DOHH2 (cell line): ENCODE measurements at regions not wholly inside any gene's neighbourhood (a gene's known extent, or its start where the extent isn't known, plus 50 kb on each side); places are given as distances from the start of the nearest gene placed in this dataset.

Source experiments
- H3F3A ChIP-seq: fragments of 200-600 bp; sonication (generic), shearing (Covaris generic); 2 replicates; pipeline ENCODE4 v1.6.0; 2016; ENCODE audit warnings: antibody characterized with exemption, mild to moderate bottlenecking; ENCODE audit not compliant: control insufficient read depth, insufficient read depth
- H3K27ac ChIP-seq: fragments of 200-600 bp; sonication (generic); 2 replicates; pipeline ENCODE4 v1.5.1; 2014; ENCODE audit warnings: low read depth, mild to moderate bottlenecking, low read length, moderate library complexity
- H3K27me3 ChIP-seq: fragments of 200-600 bp; sonication (generic); 2 replicates; pipeline ENCODE4 v1.6.1; 2014; ENCODE audit warnings: mild to moderate bottlenecking, low read length, mixed read lengths; ENCODE audit not compliant: control insufficient read depth
- H3K36me3 ChIP-seq: fragments of 200-600 bp; sonication (generic); 2 replicates; pipeline ENCODE4 v1.6.1; 2014; ENCODE audit warnings: mild to moderate bottlenecking, low read length, moderate library complexity, mixed read lengths; ENCODE audit not compliant: control insufficient read depth
- H3K4me1 ChIP-seq: fragments of 200-600 bp; sonication (generic); 2 replicates; pipeline ENCODE4 v1.6.1; 2014; ENCODE audit warnings: mild to moderate bottlenecking, low read length, mixed read lengths; ENCODE audit not compliant: control insufficient read depth
- H3K4me2 ChIP-seq: fragments of 200-600 bp; sonication (generic); 2 replicates; pipeline ENCODE4 v1.6.0; 2014; ENCODE audit warnings: mild to moderate bottlenecking, low read length, moderate library complexity
- H3K4me3 ChIP-seq: fragments of 200-600 bp; sonication (generic); 2 replicates; pipeline ENCODE4 v1.5.1; 2014; ENCODE audit warnings: mild to moderate bottlenecking, low read length, mixed read lengths
- H3K79me2 ChIP-seq: fragments of 200-600 bp; sonication (generic); 2 replicates; pipeline ENCODE4 v1.6.1; 2014; ENCODE audit warnings: mild to moderate bottlenecking, low read length, mixed read lengths; ENCODE audit not compliant: control insufficient read depth
- H3K9me2 ChIP-seq: fragments of 200-600 bp; sonication (generic); replicated peaks from 2 replicates; pipeline ENCODE4 v1.6.1; 2014; ENCODE audit warnings: mild to moderate bottlenecking, low read length, mixed read lengths; ENCODE audit not compliant: control insufficient read depth
- H3K9me3 ChIP-seq: fragments of 200-600 bp; sonication (generic); 2 replicates; pipeline ENCODE4 v1.6.1; 2014; ENCODE audit warnings: antibody characterized with exemption, low read length, mixed read lengths; ENCODE audit not compliant: control insufficient read depth, insufficient read depth
- H4K20me1 ChIP-seq: fragments of 200-600 bp; sonication (generic); 2 replicates; pipeline ENCODE4 v1.6.0; 2014; ENCODE audit warnings: low read depth, mild to moderate bottlenecking, antibody characterized with exemption, low read length, moderate library complexity; ENCODE audit not compliant: control insufficient read depth, insufficient read depth
- CTCF ChIP-seq: fragments of 200-600 bp; sonication (generic); IDR thresholded peaks from one replicate; pipeline ENCODE4 v1.5.1; 2014; ENCODE audit warnings: antibody characterized with exemption, mild to moderate bottlenecking, low read depth, low read length; ENCODE audit not compliant: poor library complexity, severe bottlenecking
- EZH2phosphoT487 ChIP-seq: fragments of 200-600 bp; sonication (generic); IDR thresholded peaks from 2 replicates; pipeline ENCODE4 v1.6.1; 2017; ENCODE audit warnings: borderline replicate concordance, mild to moderate bottlenecking, antibody characterized with exemption, low read length, moderate library complexity, mixed read lengths

GRCh38 chr5:54653956-54654614 lies 136.5 kb downstream of the SNX18 start:
- H3K36me3 ChIP-seq = no peaks in the 10 kb centered on the region
- no peaks in the 10 kb centered on the region for H3K27me3 ChIP-seq
- H3F3A ChIP-seq = no peaks in the 10 kb centered on the region
- no peak overlapping the region for H3K27ac ChIP-seq
- no peaks in the 10 kb centered on the region for H3K4me1 ChIP-seq
- H4K20me1 ChIP-seq = no peaks in the 10 kb centered on the region
- no peak overlapping the region for H3K4me3 ChIP-seq
- H3K79me2 ChIP-seq = no peaks in the 10 kb centered on the region
- no peaks in the 10 kb centered on the region for H3K9me3 ChIP-seq
- H3K4me2 ChIP-seq = no peak overlapping the region
- TF ChIP-seq EZH2phosphoT487 (no peak), CTCF (no peak)
- H3K9me2 ChIP-seq = no peaks in the 10 kb centered on the region

GRCh38 chr5:54651482-54652076 lies 134.0 kb downstream of the SNX18 start:
- H3K4me2 ChIP-seq = no peak overlapping the region
- H3K27ac ChIP-seq = no peak overlapping the region

GRCh38 chr5:54649041-54649504 lies 131.5 kb downstream of the SNX18 start:
- no peak overlapping the region for H3K4me2 ChIP-seq

More at GRCh38 chr5:54651482-54652076, 134.0 kb downstream of the SNX18 start:
- Histone ChIP-seq H4K20me1 (no peaks in the 10 kb centered on the region), H3K36me3 (peaks cover 2% of the 10 kb centered on the region; the same call in 1 of the 2 replicates), H3K4me3 (no peak overlapping the region), H3K9me3 (0 out of 2 replicates have a peak, but pooled peaks cover 3% of the 10 kb centered on the region), H3K79me2 (no peaks in the 10 kb centered on the region), H3F3A (no peaks in the 10 kb centered on the region), H3K9me2 (no peaks in the 10 kb centered on the region), H3K4me1 (peaks cover 9% of the 10 kb centered on the region), H3K27me3 (no peaks in the 10 kb centered on the region)
- TF ChIP-seq EZH2phosphoT487 (no peak), CTCF (no peak)

More at GRCh38 chr5:54649041-54649504, 131.5 kb downstream of the SNX18 start:
- Histone ChIP-seq H3K27me3 (0 out of 2 replicates have a peak, but pooled peaks cover 4% of the 10 kb centered on the region), H3K9me2 (no peaks in the 10 kb centered on the region), H3K27ac (no peak overlapping the region), H3K4me3 (no peak overlapping the region), H3K4me1 (peaks cover 19% of the 10 kb centered on the region), H3K36me3 (peaks cover 2% of the 10 kb centered on the region; the same call in 1 of the 2 replicates), H4K20me1 (no peaks in the 10 kb centered on the region), H3K9me3 (0 out of 2 replicates have a peak, but pooled peaks cover 3% of the 10 kb centered on the region), H3F3A (no peaks in the 10 kb centered on the region), H3K79me2 (no peaks in the 10 kb centered on the region)
- TF ChIP-seq CTCF = no peak
- TF ChIP-seq EZH2phosphoT487 = no peak
